ENCODE measurements at regions not wholly inside any gene's neighbourhood (a gene's known extent, or its start where the extent isn't known, plus 50 kb on each side); places are given as distances from the start of the nearest gene placed in this dataset.

DNA sequence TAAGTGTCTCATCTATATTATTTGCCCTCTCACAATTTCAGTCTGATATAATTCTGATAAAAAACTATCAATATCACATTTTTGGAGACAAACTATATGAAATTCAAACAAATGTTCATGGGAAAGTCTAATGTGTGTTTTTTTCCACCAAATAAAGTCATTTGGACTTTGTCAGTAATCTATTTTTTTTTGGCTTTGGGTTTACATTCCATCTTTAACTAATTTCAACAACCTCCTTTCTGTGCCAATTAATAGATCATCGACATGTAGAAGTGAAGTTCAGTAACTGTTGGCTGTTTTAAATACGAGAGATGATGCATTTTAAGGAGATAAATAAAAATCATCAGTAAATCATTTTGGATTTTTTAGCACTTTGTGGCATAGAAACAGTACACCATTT is 1623.0 kb upstream of the ACVR2A start:
- TF ChIP-seq CTCF (IDR thresholded peaks at IDR 0.05) = no peak
- no peak for TF ChIP-seq POLR2A (IDR thresholded peaks at IDR 0.05)
